ENCODE measurements at regions not wholly inside any gene's neighbourhood (a gene's known extent, or its start where the extent isn't known, plus 50 kb on each side); places are given as distances from the start of the nearest gene placed in this dataset.

- no peak overlapping the region for H3K27ac ChIP-seq
- no peak for FAIRE-seq
- no peaks in the 10 kb centered on the region for H3K9me3 ChIP-seq
- no peak for ATAC-seq
- H3K27me3 ChIP-seq, result no peaks in the 10 kb centered on the region
- no peak overlapping the region for H3K4me3 ChIP-seq
- no peak for DNase-seq
- no peaks in the 10 kb centered on the region for H3K4me1 ChIP-seq
- WGBS, 2 donors, result 13 to 18% methylated on average over 6 of the region's 6 CpGs
- intact Hi-C loops (cut with DNase I), result no loop called here
- no peaks in the 10 kb centered on the region for H3K36me3 ChIP-seq
- no peak for TF ChIP-seq CTCF (IDR thresholded peaks at IDR 0.05)
These were observed 306.6 kb downstream of the EPM2A start for GRCh38 chr6:145428706-145429105.

- intact Hi-C loops (cut with DNase I), result no loop called here
- H3K4me1 ChIP-seq, result no peaks in the 10 kb centered on the region
- DNase-seq, result no peak
- H3K27me3 ChIP-seq, result no peaks in the 10 kb centered on the region
- TF ChIP-seq CTCF (IDR thresholded peaks at IDR 0.05), result no peak
- FAIRE-seq, result no peak
- 89 to 96% methylated on average over 2 of the region's 2 CpGs for WGBS, 2 donors
- no peak for ATAC-seq
- no peaks in the 10 kb centered on the region for H3K36me3 ChIP-seq
- no peak overlapping the region for H3K4me3 ChIP-seq
- H3K9me3 ChIP-seq, result no peaks in the 10 kb centered on the region
- H3K27ac ChIP-seq, result no peak overlapping the region
These were observed 293.2 kb downstream of the EPM2A start for GRCh38 chr6:145442110-145442509.

GRCh38 chr6:145445674-145446073, 289.6 kb downstream of the EPM2A start:
- no peak for ATAC-seq
- no peak for DNase-seq
- Histone ChIP-seq H3K36me3 (no peaks in the 10 kb centered on the region), H3K27ac (no peak overlapping the region), H3K27me3 (no peaks in the 10 kb centered on the region), H3K9me3 (no peaks in the 10 kb centered on the region), H3K4me1 (no peaks in the 10 kb centered on the region), H3K4me3 (no peak overlapping the region)
- no peak for TF ChIP-seq CTCF (IDR thresholded peaks at IDR 0.05)
- WGBS, 2 donors, result 44 to 66% methylated on average over 1 of the region's 1 CpG
- intact Hi-C loops (cut with DNase I), result no loop called here
- no peak for FAIRE-seq

GRCh38 chr6:145451029-145451428, 284.3 kb downstream of the EPM2A start:
- TF ChIP-seq CTCF (IDR thresholded peaks at IDR 0.05), result no peak
- Histone ChIP-seq H3K4me3 (no peak overlapping the region), H3K9me3 (no peaks in the 10 kb centered on the region), H3K36me3 (no peaks in the 10 kb centered on the region), H3K27me3 (no peaks in the 10 kb centered on the region), H3K4me1 (no peaks in the 10 kb centered on the region), H3K27ac (no peak overlapping the region)
- WGBS, 2 donors, result 41 to 42% methylated on average over 1 of the region's 1 CpG
- ATAC-seq (no peak), DNase-seq (no peak), FAIRE-seq (no peak)
- intact Hi-C loops (cut with DNase I), result no loop called here

GRCh38 chr6:145453376-145453775, 281.9 kb downstream of the EPM2A start:
- no peak overlapping the region for H3K27ac ChIP-seq
- no peaks in the 10 kb centered on the region for H3K36me3 ChIP-seq
- H3K9me3 ChIP-seq, result no peaks in the 10 kb centered on the region
- no peak for ATAC-seq
- no peak for DNase-seq
- intact Hi-C loops (cut with DNase I), result no loop called here
- no peak overlapping the region for H3K4me3 ChIP-seq
- H3K27me3 ChIP-seq, result no peaks in the 10 kb centered on the region
- FAIRE-seq, result no peak
- peak in 1 of 4 donors; percentile 16 for TF ChIP-seq CTCF (IDR thresholded peaks at IDR 0.05)
- H3K4me1 ChIP-seq, result no peaks in the 10 kb centered on the region
